Caco-2 (cell line): ENCODE measurements at regions not wholly inside any gene's neighbourhood (a gene's known extent, or its start where the extent isn't known, plus 50 kb on each side); places are given as distances from the start of the nearest gene placed in this dataset.
"Not testable (repeated sequence)": the region's sequence is repeated elsewhere in the genome, so short reads cannot be mapped to it uniquely, and the experiment has no call there.

Experiments used
- BruUV-seq: library from RNA; stranded (reverse); fragments of 400-500 nt; replicated peaks from 2 replicates; lab custom pipeline; 2021; lab: Mats Ljungman, UMichigan
- CTCF ChIA-PET: fragments of 300-600 bp; sonication (Branson Sonifier 250); formaldehyde crosslinking; loops from one replicate; lab custom pipeline; 2022; ENCODE audit warnings: antibody characterized with exemption; lab: Charles Lee
- POLR2A ChIA-PET: fragments of 300-600 bp; sonication (Branson Sonifier 250); formaldehyde crosslinking; loops from one replicate; lab custom pipeline; 2022; ENCODE audit warnings: antibody characterized with exemption; lab: Charles Lee
- DNase-seq, 2 experiments: peaks; one replicate each; pipeline versions ENCODE4 v3.0.0 to v3.0.0-alpha.2; 2020 to 2022
- H3K27me3 ChIP-seq: replicated peaks from 2 replicates; pipeline ENCODE4 v1.6.0; 2011; ENCODE audit warnings: low read length; ENCODE audit not compliant: control insufficient read depth, insufficient read depth
- H3K36me3 ChIP-seq: 2 replicates; pipeline ENCODE4 v1.5.1; 2011; ENCODE audit warnings: low read length; ENCODE audit not compliant: control insufficient read depth, insufficient read depth
- H3K4me1 ChIP-seq: fragments of 250-450 bp; sonication (Bioruptor Pico); 2 replicates; pipeline ENCODE4 v1.5.1; 2020; ENCODE audit warnings: mild to moderate bottlenecking
- H3K4me3 ChIP-seq: 2 replicates; pipeline ENCODE4 v1.5.1; 2011; ENCODE audit warnings: low read depth, mild to moderate bottlenecking, control low read depth, low read length
- H3K9me3 ChIP-seq: fragments of 250-450 bp; sonication (Bioruptor Pico); 2 replicates; pipeline ENCODE4 v1.5.1; 2020; ENCODE audit warnings: mild to moderate bottlenecking, moderate library complexity
- H3K27ac Mint-ChIP-seq: one replicate; pipeline ENCODE4 v1.8.0; 2022; ENCODE audit warnings: mixed read lengths; ENCODE audit not compliant: unreplicated experiment
- H3K27me3 Mint-ChIP-seq: one replicate; pipeline ENCODE4 v1.8.0; 2022; ENCODE audit warnings: mixed read lengths; ENCODE audit not compliant: insufficient read depth, unreplicated experiment
- H3K36me3 Mint-ChIP-seq: one replicate; pipeline ENCODE4 v1.8.0; 2022; ENCODE audit warnings: mild to moderate bottlenecking, mixed read lengths; ENCODE audit not compliant: insufficient read depth, unreplicated experiment
- H3K4me1 Mint-ChIP-seq: one replicate; pipeline ENCODE4 v1.8.0; 2022; ENCODE audit warnings: low read depth, mixed read lengths; ENCODE audit not compliant: unreplicated experiment
- H3K4me3 Mint-ChIP-seq: one replicate; pipeline ENCODE4 v1.8.0; 2022; ENCODE audit warnings: mild to moderate bottlenecking, moderate library complexity, mixed read lengths; ENCODE audit not compliant: unreplicated experiment
- H3K9me3 Mint-ChIP-seq: one replicate; pipeline ENCODE4 v1.8.0; 2022; ENCODE audit warnings: mixed read lengths; ENCODE audit not compliant: unreplicated experiment
- CTCF ChIP-seq, 2 experiments: fragments of 200-600 bp in 1 of 2; IDR thresholded peaks; 1 replicate in 1 of 2; 2 replicates in 1 of 2; pipeline versions ENCODE4 v1.5.1 to v1.8.0; 2011 to 2022; ENCODE audit warnings: antibody characterized with exemption in 1 of 2, control low read depth in 1 of 2, inconsistent platforms in 1 of 2, low read depth in 1 of 2, low read length in 1 of 2, mild to moderate bottlenecking in 1 of 2, moderate library complexity in 1 of 2; ENCODE audit not compliant: insufficient read depth in 1 of 2, severe bottlenecking in 1 of 2, unreplicated experiment in 1 of 2
- intact Hi-C: fragments of 100-400 bp; cut with micrococcal nuclease; formaldehyde crosslinking; loops from one replicate; pipeline ENCODE4 v1.10.0; 2022; ENCODE audit not compliant: unreplicated experiment

DNA sequence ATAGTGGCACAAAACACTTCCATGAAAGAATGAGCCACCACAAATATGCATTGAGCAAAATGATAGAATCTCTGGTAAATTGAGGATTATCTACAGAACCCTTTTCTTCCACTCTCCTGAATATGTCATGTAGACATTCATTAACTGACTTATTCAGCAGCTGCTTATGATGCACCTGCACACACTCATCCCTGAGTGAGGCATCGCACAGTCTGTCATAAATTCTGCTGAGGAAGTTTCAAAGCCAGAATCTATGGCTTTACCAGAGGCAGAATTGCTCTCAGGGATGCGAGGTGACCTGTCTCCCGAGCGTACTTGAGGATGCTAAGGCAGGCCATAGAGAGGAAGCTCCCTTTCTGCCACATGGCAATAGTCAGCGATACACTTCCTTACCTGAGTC, 1090.2 kb downstream of the UQCRFS1 start:
- Mint-ChIP-seq H3K9me3 (peaks cover 2% of the 10 kb centered on the region), H3K27ac (no peak overlapping the region), H3K27me3 (no peaks in the 10 kb centered on the region), H3K36me3 (no peaks in the 10 kb centered on the region), H3K4me3 (no peak overlapping the region), H3K4me1 (no peaks in the 10 kb centered on the region)
- ChIA-PET POLR2A (no interaction called here), CTCF (no interaction called here)
- Histone ChIP-seq H3K4me3 (no peak overlapping the region), H3K9me3 (no peaks in the 10 kb centered on the region), H3K27me3 (no peaks in the 10 kb centered on the region), H3K4me1 (no peaks in the 10 kb centered on the region), H3K36me3 (no peaks in the 10 kb centered on the region)
- no peak for TF ChIP-seq CTCF (IDR thresholded peaks at IDR 0.05; ENCODE audit: insufficient read depth in 1 of 2, low read depth in 1 of 2, low read length in 1 of 2, severe bottlenecking in 1 of 2, unreplicated experiment in 1 of 2)
- BruUV-seq = no TSS peak
- intact Hi-C loops = no loop called here
- DNase-seq = no peak

DNA sequence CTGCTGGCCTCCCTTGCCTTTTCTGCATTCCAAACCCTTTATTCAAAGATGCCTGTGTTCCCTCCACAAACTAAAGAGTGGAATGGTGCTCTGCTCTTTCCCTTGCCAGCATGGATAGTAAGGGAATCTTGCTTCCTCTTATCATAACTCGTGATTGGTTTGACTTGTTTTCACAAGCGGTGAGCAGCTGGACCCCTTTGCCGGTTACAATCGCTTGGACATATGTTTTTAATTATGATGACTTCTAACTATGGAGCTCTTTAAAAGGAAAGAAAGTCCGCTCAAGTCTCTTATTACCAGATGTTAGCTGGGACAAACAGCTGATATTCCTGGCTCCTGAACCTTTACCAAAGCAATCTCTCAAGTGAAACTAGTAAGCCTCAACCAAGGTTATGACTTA, 1094.7 kb downstream of the UQCRFS1 start:
- H3K4me3 Mint-ChIP-seq = no peak overlapping the region
- no peaks in the 10 kb centered on the region for H3K4me1 Mint-ChIP-seq
- TF ChIP-seq CTCF (IDR thresholded peaks at IDR 0.05; ENCODE audit: insufficient read depth in 1 of 2, low read depth in 1 of 2, low read length in 1 of 2, severe bottlenecking in 1 of 2, unreplicated experiment in 1 of 2) = no peak
- H3K27me3 ChIP-seq = no peaks in the 10 kb centered on the region
- H3K27ac Mint-ChIP-seq = no peak overlapping the region
- H3K36me3 Mint-ChIP-seq = no peaks in the 10 kb centered on the region
- no peaks in the 10 kb centered on the region for H3K9me3 ChIP-seq
- intact Hi-C loops = no loop called here
- no TSS peak for BruUV-seq
- no peaks in the 10 kb centered on the region for H3K36me3 ChIP-seq
- CTCF ChIA-PET = no interaction called here
- no peaks in the 10 kb centered on the region for H3K4me1 ChIP-seq
- no peak overlapping the region for H3K4me3 ChIP-seq
- DNase-seq = no peak
- no peaks in the 10 kb centered on the region for H3K27me3 Mint-ChIP-seq
- peaks cover 18% of the 10 kb centered on the region for H3K9me3 Mint-ChIP-seq
- POLR2A ChIA-PET = no interaction called here

GRCh38 chr19:28117143-28117542, 1095.8 kb downstream of the UQCRFS1 start:
- no TSS peak for BruUV-seq
- Mint-ChIP-seq H3K4me1 (no peaks in the 10 kb centered on the region), H3K27me3 (no peaks in the 10 kb centered on the region), H3K4me3 (no peak overlapping the region), H3K36me3 (no peaks in the 10 kb centered on the region), H3K27ac (no peak overlapping the region), H3K9me3 (peaks cover 21% of the 10 kb centered on the region)
- no peaks in the 10 kb centered on the region for H3K9me3 ChIP-seq
- H3K4me3 ChIP-seq = no peak overlapping the region
- no peaks in the 10 kb centered on the region for H3K36me3 ChIP-seq
- TF ChIP-seq CTCF (IDR thresholded peaks at IDR 0.05; ENCODE audit: insufficient read depth in 1 of 2, low read depth in 1 of 2, low read length in 1 of 2, severe bottlenecking in 1 of 2, unreplicated experiment in 1 of 2) = no peak
- H3K27me3 ChIP-seq = no peaks in the 10 kb centered on the region
- no peak for DNase-seq
- H3K4me1 ChIP-seq = no peaks in the 10 kb centered on the region
- POLR2A ChIA-PET = no interaction called here
- CTCF ChIA-PET = no interaction called here
- intact Hi-C loops = no loop called here

- H3K4me3 ChIP-seq, H3K9me3 ChIP-seq, BruUV-seq, H3K4me3 Mint-ChIP-seq, H3K4me1 ChIP-seq, intact Hi-C loops, H3K36me3 ChIP-seq, POLR2A ChIA-PET, CTCF ChIA-PET, H3K27ac Mint-ChIP-seq, H3K4me1 Mint-ChIP-seq, H3K27me3 ChIP-seq, DNase-seq, H3K27me3 Mint-ChIP-seq, H3K36me3 Mint-ChIP-seq: not testable (repeated sequence)
- peaks cover 21% of the 10 kb centered on the region for H3K9me3 Mint-ChIP-seq
Measured at GRCh38 chr19:28116379-28116778, 1096.6 kb downstream of the UQCRFS1 start.
